Sigmoid colon (tissue), 6 donors: ENCODE measurements at regions not wholly inside any gene's neighbourhood (a gene's known extent, or its start where the extent isn't known, plus 50 kb on each side); places are given as distances from the start of the nearest gene placed in this dataset.

Experiments used
- DNase-seq: peaks from one replicate; pipeline ENCODE4 v3.0.0-alpha.2; 2019
- H3K27ac ChIP-seq, 4 donors: fragments of 200-600 bp; sonication (generic); one replicate each; pipeline ENCODE4 v1.5.1; 2016 to 2019; ENCODE audit warnings: mild to moderate bottlenecking in 1 of 4
- H3K27me3 ChIP-seq, 3 donors: fragments of 200-600 bp; sonication (generic); one replicate each; pipeline ENCODE4 v1.5.1; 2019; ENCODE audit warnings: mild to moderate bottlenecking in 1 of 3
- H3K36me3 ChIP-seq, 4 donors: fragments of 200-600 bp; sonication (generic); one replicate each; pipeline ENCODE4 v1.5.1; 2016 to 2019
- H3K4me1 ChIP-seq, 4 donors: fragments of 200-600 bp; sonication (generic); one replicate each; pipeline ENCODE4 v1.5.1; 2017 to 2019
- H3K4me3 ChIP-seq, 4 donors: fragments of 200-600 bp; sonication (generic); one replicate each; pipeline ENCODE4 v1.5.1; 2017 to 2019; ENCODE audit warnings: mild to moderate bottlenecking in 2 of 4, moderate library complexity in 1 of 4
- H3K9me3 ChIP-seq, 4 donors: fragments of 200-600 bp in 3 of 4; sonication (generic) in 3 of 4; one replicate each; pipeline versions ENCODE4 v1.5.1 to v1.6.1; 2013 to 2019
- EP300 ChIP-seq, 4 donors: sonication (generic); formaldehyde crosslinking; IDR thresholded peaks; one replicate each; pipeline ENCODE4 v1.6.1; 2017; ENCODE audit warnings: antibody characterized with exemption in 4 of 4
- POLR2A ChIP-seq, 2 donors: fragments of 450-650 bp; IDR thresholded peaks; one replicate each; pipeline ENCODE4 v1.6.1; 2016; ENCODE audit warnings: antibody characterized with exemption in 2 of 2, mild to moderate bottlenecking in 2 of 2, moderate library complexity in 2 of 2
- POLR2AphosphoS5 ChIP-seq, 4 donors: sonication (generic); formaldehyde crosslinking; IDR thresholded peaks; one replicate each; pipeline ENCODE4 v1.6.1; 2017; ENCODE audit warnings: antibody characterized with exemption in 4 of 4
- WGBS, 2 donors: extraction: QIAGEN DNeasy Blood & Tissue Kit; methylation state at CpG; one replicate each; pipeline ENCODE4 v1.1.7; 2013; 5-methylcytosine and 5-hydroxymethylcytosine counted together
- intact Hi-C: fragments of 100-400 bp; cut with DNase I; formaldehyde crosslinking; loops from one replicate; pipeline ENCODE4 v1.15.1; 2023
- TF ChIP-seq, protein P1 (sequence below), 4 experiments: fragments of 450-650 bp in 3 of 4; fragments of 200-600 bp in 1 of 4; IDR thresholded peaks; one replicate each; pipeline ENCODE4 v1.5.1; 2016 to 2019; ENCODE audit warnings: antibody characterized with exemption in 4 of 4, mild to moderate bottlenecking in 3 of 4, moderate library complexity in 2 of 4
- donor health status: healthy with polysubstance abuse.
- donor health status: healthy.

DNA sequence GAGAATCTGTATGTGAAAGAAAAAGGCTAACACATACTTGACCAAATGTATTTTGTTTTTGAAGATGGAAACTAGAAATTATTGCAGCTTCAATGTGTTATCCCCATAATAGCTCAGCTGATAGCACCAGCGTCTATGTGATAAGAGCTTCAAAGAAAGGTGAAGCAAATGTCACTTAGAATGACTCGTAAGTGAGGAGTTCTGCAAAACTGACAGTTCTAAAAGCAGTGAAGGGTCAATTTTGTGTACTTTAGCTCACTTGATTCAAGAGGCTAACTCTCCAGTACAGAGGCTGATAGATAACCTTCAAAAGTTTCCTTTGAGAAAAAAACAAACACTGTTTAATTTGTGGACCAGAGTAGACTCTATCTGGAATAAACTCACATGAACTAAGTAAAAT lies 87.2 kb upstream of the CARD18 start:
- Histone ChIP-seq H3K36me3 (no peaks in the 10 kb centered on the region), H3K27ac (no peak overlapping the region), H3K4me3 (no peak overlapping the region), H3K9me3 (no peaks in the 10 kb centered on the region), H3K27me3 (no peaks in the 10 kb centered on the region), H3K4me1 (no peaks in the 10 kb centered on the region)
- WGBS, 2 donors, result 55 to 79% methylated on average over 2 of the region's 2 CpGs
- TF ChIP-seq POLR2AphosphoS5 (IDR thresholded peaks at IDR 0.05), result no peak
- TF ChIP-seq, protein P1, sequence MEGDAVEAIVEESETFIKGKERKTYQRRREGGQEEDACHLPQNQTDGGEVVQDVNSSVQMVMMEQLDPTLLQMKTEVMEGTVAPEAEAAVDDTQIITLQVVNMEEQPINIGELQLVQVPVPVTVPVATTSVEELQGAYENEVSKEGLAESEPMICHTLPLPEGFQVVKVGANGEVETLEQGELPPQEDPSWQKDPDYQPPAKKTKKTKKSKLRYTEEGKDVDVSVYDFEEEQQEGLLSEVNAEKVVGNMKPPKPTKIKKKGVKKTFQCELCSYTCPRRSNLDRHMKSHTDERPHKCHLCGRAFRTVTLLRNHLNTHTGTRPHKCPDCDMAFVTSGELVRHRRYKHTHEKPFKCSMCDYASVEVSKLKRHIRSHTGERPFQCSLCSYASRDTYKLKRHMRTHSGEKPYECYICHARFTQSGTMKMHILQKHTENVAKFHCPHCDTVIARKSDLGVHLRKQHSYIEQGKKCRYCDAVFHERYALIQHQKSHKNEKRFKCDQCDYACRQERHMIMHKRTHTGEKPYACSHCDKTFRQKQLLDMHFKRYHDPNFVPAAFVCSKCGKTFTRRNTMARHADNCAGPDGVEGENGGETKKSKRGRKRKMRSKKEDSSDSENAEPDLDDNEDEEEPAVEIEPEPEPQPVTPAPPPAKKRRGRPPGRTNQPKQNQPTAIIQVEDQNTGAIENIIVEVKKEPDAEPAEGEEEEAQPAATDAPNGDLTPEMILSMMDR (IDR thresholded peaks at IDR 0.05), result no peak
- no peak for TF ChIP-seq EP300 (IDR thresholded peaks at IDR 0.05)
- no peak for TF ChIP-seq POLR2A (IDR thresholded peaks at IDR 0.05)
- intact Hi-C loops, result no loop called here
- no peak for DNase-seq

DNA sequence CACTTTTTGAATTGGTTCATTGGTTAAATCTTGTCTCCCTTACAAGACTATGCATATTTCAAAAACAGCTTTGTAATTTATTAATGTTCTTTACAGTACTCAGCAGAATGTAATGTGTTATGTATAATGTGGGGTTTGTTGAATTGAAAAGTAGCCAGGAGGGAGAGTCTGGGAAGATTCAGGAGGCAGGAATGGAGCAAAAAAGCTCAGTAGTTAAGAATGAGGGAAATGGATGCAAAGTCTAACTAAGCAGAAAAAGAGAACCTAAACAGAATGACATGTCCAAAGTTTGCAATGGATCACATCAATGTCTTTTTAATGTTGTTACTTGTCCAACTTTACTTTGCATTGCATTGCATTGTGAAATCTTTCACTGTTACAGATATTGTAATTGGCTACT lies 86.5 kb upstream of the CARD18 start:
- intact Hi-C loops, result no loop called here
- TF ChIP-seq, protein P1 (IDR thresholded peaks at IDR 0.05), result no peak
- TF ChIP-seq POLR2AphosphoS5 (IDR thresholded peaks at IDR 0.05), result no peak
- no peak for TF ChIP-seq EP300 (IDR thresholded peaks at IDR 0.05)
- TF ChIP-seq POLR2A (IDR thresholded peaks at IDR 0.05), result no peak
- no peak for DNase-seq

DNA sequence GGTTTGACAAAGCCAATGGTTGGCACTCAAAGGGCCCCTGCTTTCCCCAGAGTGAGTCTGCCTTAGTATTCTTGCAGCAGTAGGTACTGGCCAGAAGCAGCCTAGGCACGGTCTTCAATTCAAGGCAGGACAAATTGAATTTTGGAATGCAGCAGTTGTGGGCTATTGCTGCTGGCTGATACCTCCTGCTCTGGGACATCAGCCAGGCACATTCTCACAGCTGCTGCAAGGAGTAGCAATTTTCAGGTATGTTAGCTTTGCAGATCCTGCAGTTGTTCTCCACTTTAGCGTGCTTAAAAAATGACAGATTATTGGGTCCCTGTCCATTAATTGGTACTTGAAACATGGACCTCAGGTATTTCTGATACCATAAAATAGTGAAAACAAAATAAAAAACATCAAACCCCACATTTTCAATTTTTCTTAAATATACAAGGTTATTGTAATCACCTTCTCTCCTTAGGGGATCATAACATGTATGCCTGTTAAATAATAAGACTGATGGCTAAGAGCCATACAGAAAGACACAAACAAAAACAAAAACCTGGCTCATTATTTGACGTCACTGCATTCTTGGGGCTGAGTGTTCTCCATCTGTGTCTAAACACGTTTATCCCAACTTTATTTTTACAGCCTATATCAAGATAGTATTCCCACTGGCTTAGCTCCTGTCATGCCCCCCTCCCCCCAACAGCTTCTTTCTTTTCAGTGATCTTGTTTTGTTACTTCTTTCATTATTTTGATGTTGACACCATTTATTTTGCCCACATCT lies 85.1 kb upstream of the CARD18 start:
- DNase-seq, result no peak
- H3K36me3 ChIP-seq, result no peaks in the 10 kb centered on the region
- H3K9me3 ChIP-seq, result no peaks in the 10 kb centered on the region
- no peak for TF ChIP-seq EP300 (IDR thresholded peaks at IDR 0.05)
- no peak for TF ChIP-seq POLR2AphosphoS5 (IDR thresholded peaks at IDR 0.05)
- TF ChIP-seq, protein P1 (IDR thresholded peaks at IDR 0.05), result no peak
- no peak for TF ChIP-seq POLR2A (IDR thresholded peaks at IDR 0.05)
- no peaks in the 10 kb centered on the region for H3K4me1 ChIP-seq
- 87% methylated on average over 4 of the region's 4 CpGs for WGBS, 2 donors
- no peaks in the 10 kb centered on the region for H3K27me3 ChIP-seq
- intact Hi-C loops, result no loop called here
- no peak overlapping the region for H3K4me3 ChIP-seq
- no peak overlapping the region for H3K27ac ChIP-seq

More for the DNA sequence above, 86.5 kb upstream of the CARD18 start:
- H3K4me1 ChIP-seq, result no peaks in the 10 kb centered on the region
- no peak overlapping the region for H3K27ac ChIP-seq
- H3K27me3 ChIP-seq, result no peaks in the 10 kb centered on the region
- no peaks in the 10 kb centered on the region for H3K36me3 ChIP-seq
- H3K4me3 ChIP-seq, result no peak overlapping the region
- no peaks in the 10 kb centered on the region for H3K9me3 ChIP-seq

DNA sequence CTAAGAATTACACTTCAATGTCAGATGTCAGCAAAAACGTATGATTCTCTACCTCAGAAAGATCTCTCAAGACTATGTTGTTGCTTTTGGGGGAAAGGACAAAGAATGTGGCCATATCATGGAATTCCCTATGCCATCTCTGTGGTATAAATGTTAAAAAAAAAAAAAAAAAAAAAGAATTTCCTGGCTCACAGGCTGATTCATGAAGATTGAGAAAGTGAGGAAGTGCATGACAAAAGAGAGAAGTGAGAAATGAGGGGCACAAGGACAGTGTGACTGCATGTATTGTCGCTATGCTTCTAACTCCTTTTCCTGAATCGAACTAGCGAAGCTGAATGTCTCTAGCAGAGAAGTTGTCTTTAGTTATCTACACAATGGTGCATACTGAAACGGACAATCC lies 80.6 kb upstream of the CARD18 start:
- TF ChIP-seq, protein P1 (IDR thresholded peaks at IDR 0.05), result no peak
- no peak for TF ChIP-seq POLR2AphosphoS5 (IDR thresholded peaks at IDR 0.05)
- no peak for TF ChIP-seq EP300 (IDR thresholded peaks at IDR 0.05)
- no peak for TF ChIP-seq POLR2A (IDR thresholded peaks at IDR 0.05)
- Histone ChIP-seq H3K4me1 (no peaks in the 10 kb centered on the region), H3K27me3 (no peaks in the 10 kb centered on the region), H3K36me3 (no peaks in the 10 kb centered on the region), H3K9me3 (no peaks in the 10 kb centered on the region), H3K27ac (no peak overlapping the region), H3K4me3 (no peak overlapping the region)
- 63 to 87% methylated on average over 5 of the region's 5 CpGs for WGBS, 2 donors
- DNase-seq, result no peak
- intact Hi-C loops, result no loop called here

DNA sequence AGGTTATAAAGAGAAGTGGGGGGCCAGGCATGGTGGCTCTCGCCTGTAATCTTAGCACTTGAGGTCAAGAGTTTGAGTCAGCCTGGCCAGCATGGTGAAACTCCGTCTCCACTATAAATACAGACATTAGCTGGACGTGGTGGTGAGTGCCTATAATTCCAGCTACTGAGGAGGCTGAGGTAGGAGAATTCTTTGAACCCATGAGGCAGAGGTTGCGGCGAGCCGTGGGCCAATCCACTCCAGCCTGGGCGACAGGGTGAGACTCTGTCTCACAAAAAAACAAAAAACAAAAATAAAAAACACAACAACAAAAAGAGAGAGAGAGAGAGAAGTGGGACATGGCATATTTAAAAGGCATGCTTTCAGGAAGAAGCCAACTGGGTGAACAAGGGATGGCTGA lies 80.1 kb upstream of the CARD18 start:
- WGBS, 2 donors, result 95 to 96% methylated on average over 7 of the region's 7 CpGs

More for the DNA sequence above, 80.1 kb upstream of the CARD18 start:
- intact Hi-C loops, result no loop called here
- H3K4me3 ChIP-seq, result no peak overlapping the region
- H3K27me3 ChIP-seq, result no peaks in the 10 kb centered on the region
- no peaks in the 10 kb centered on the region for H3K4me1 ChIP-seq
- H3K36me3 ChIP-seq, result no peaks in the 10 kb centered on the region
- H3K9me3 ChIP-seq, result no peaks in the 10 kb centered on the region
- no peak for DNase-seq
- TF ChIP-seq POLR2AphosphoS5 (IDR thresholded peaks at IDR 0.05) (no peak), POLR2A (IDR thresholded peaks at IDR 0.05) (no peak), EP300 (IDR thresholded peaks at IDR 0.05) (no peak)
- TF ChIP-seq, protein P1 (IDR thresholded peaks at IDR 0.05), result no peak
- no peak overlapping the region for H3K27ac ChIP-seq
